DOHH2 (cell line): ENCODE measurements at regions not wholly inside any gene's neighbourhood (a gene's known extent, or its start where the extent isn't known, plus 50 kb on each side); places are given as distances from the start of the nearest gene placed in this dataset.

Experiments used
- H3F3A ChIP-seq: fragments of 200-600 bp; sonication (generic), shearing (Covaris generic); 2 replicates; pipeline ENCODE4 v1.6.0; 2016; ENCODE audit warnings: antibody characterized with exemption, mild to moderate bottlenecking; ENCODE audit not compliant: control insufficient read depth, insufficient read depth
- H3K27ac ChIP-seq: fragments of 200-600 bp; sonication (generic); 2 replicates; pipeline ENCODE4 v1.5.1; 2014; ENCODE audit warnings: low read depth, mild to moderate bottlenecking, low read length, moderate library complexity
- H3K27me3 ChIP-seq: fragments of 200-600 bp; sonication (generic); 2 replicates; pipeline ENCODE4 v1.6.1; 2014; ENCODE audit warnings: mild to moderate bottlenecking, low read length, mixed read lengths; ENCODE audit not compliant: control insufficient read depth
- H3K36me3 ChIP-seq: fragments of 200-600 bp; sonication (generic); 2 replicates; pipeline ENCODE4 v1.6.1; 2014; ENCODE audit warnings: mild to moderate bottlenecking, low read length, moderate library complexity, mixed read lengths; ENCODE audit not compliant: control insufficient read depth
- H3K4me1 ChIP-seq: fragments of 200-600 bp; sonication (generic); 2 replicates; pipeline ENCODE4 v1.6.1; 2014; ENCODE audit warnings: mild to moderate bottlenecking, low read length, mixed read lengths; ENCODE audit not compliant: control insufficient read depth
- H3K4me2 ChIP-seq: fragments of 200-600 bp; sonication (generic); 2 replicates; pipeline ENCODE4 v1.6.0; 2014; ENCODE audit warnings: mild to moderate bottlenecking, low read length, moderate library complexity
- H3K4me3 ChIP-seq: fragments of 200-600 bp; sonication (generic); 2 replicates; pipeline ENCODE4 v1.5.1; 2014; ENCODE audit warnings: mild to moderate bottlenecking, low read length, mixed read lengths
- H3K79me2 ChIP-seq: fragments of 200-600 bp; sonication (generic); 2 replicates; pipeline ENCODE4 v1.6.1; 2014; ENCODE audit warnings: mild to moderate bottlenecking, low read length, mixed read lengths; ENCODE audit not compliant: control insufficient read depth
- H3K9me2 ChIP-seq: fragments of 200-600 bp; sonication (generic); replicated peaks from 2 replicates; pipeline ENCODE4 v1.6.1; 2014; ENCODE audit warnings: mild to moderate bottlenecking, low read length, mixed read lengths; ENCODE audit not compliant: control insufficient read depth
- H3K9me3 ChIP-seq: fragments of 200-600 bp; sonication (generic); 2 replicates; pipeline ENCODE4 v1.6.1; 2014; ENCODE audit warnings: antibody characterized with exemption, low read length, mixed read lengths; ENCODE audit not compliant: control insufficient read depth, insufficient read depth
- H4K20me1 ChIP-seq: fragments of 200-600 bp; sonication (generic); 2 replicates; pipeline ENCODE4 v1.6.0; 2014; ENCODE audit warnings: low read depth, mild to moderate bottlenecking, antibody characterized with exemption, low read length, moderate library complexity; ENCODE audit not compliant: control insufficient read depth, insufficient read depth
- EZH2phosphoT487 ChIP-seq: fragments of 200-600 bp; sonication (generic); IDR thresholded peaks from 2 replicates; pipeline ENCODE4 v1.6.1; 2017; ENCODE audit warnings: borderline replicate concordance, mild to moderate bottlenecking, antibody characterized with exemption, low read length, moderate library complexity, mixed read lengths
- TF ChIP-seq, protein P1 (sequence below): fragments of 200-600 bp; sonication (generic); IDR thresholded peaks from one replicate; pipeline ENCODE4 v1.5.1; 2014; ENCODE audit warnings: antibody characterized with exemption, mild to moderate bottlenecking, low read depth, low read length; ENCODE audit not compliant: poor library complexity, severe bottlenecking

DNA sequence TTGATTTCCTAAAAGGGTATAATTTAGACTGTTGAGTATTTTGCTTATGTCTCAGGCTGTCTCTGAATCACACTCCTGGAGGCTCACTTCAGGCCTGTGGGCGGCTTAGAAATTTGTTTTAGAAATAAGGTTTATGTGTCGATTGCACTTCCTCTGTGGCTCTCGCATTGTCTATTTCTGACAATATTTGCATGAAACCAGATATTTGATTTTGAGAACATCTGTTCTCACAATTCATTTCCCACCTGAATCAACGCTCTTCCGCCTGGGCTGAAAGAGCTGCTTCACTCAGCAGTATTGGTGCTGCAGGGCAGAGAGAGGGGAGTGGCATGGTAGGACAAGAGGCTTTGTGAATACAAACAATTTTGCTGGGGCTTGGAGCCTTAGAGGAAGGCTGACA is 262.0 kb downstream of the ADRA2A start:
- Histone ChIP-seq H3K4me3 (no peak overlapping the region), H3K36me3 (no peaks in the 10 kb centered on the region), H3K9me2 (no peaks in the 10 kb centered on the region), H3K27ac (no peak overlapping the region), H4K20me1 (no peaks in the 10 kb centered on the region), H3K4me2 (peak overlapping the region; percentile 14; the same call in 1 of the 2 replicates), H3K9me3 (peaks cover 14% of the 10 kb centered on the region), H3K4me1 (peaks cover 24% of the 10 kb centered on the region), H3K79me2 (no peaks in the 10 kb centered on the region), H3K27me3 (peaks cover 19% of the 10 kb centered on the region), H3F3A (no peaks in the 10 kb centered on the region)
- TF ChIP-seq, protein P1, sequence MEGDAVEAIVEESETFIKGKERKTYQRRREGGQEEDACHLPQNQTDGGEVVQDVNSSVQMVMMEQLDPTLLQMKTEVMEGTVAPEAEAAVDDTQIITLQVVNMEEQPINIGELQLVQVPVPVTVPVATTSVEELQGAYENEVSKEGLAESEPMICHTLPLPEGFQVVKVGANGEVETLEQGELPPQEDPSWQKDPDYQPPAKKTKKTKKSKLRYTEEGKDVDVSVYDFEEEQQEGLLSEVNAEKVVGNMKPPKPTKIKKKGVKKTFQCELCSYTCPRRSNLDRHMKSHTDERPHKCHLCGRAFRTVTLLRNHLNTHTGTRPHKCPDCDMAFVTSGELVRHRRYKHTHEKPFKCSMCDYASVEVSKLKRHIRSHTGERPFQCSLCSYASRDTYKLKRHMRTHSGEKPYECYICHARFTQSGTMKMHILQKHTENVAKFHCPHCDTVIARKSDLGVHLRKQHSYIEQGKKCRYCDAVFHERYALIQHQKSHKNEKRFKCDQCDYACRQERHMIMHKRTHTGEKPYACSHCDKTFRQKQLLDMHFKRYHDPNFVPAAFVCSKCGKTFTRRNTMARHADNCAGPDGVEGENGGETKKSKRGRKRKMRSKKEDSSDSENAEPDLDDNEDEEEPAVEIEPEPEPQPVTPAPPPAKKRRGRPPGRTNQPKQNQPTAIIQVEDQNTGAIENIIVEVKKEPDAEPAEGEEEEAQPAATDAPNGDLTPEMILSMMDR, result no peak
- TF ChIP-seq EZH2phosphoT487, result no peak

DNA sequence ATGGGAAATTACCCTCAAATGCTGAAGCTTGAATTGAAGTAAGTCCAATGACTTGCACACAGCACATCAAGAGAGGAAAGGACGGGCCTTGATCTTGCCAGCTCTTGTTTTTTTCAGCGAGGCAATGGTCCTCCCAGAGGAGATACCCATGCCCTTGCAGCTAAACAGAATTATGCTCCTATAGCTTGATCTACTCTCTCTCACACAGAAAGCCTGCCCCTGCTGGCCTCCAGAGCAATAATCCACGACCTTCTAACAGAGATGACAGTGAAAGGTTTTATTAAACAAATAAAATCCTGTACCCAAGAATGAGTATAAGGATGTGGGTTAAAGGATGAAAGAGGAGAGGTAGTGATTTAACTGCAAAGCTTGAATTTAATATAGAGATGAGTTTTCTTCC is 268.0 kb downstream of the ADRA2A start:
- no peak for TF ChIP-seq EZH2phosphoT487
- TF ChIP-seq, protein P1, result peak; percentile 52

DNA sequence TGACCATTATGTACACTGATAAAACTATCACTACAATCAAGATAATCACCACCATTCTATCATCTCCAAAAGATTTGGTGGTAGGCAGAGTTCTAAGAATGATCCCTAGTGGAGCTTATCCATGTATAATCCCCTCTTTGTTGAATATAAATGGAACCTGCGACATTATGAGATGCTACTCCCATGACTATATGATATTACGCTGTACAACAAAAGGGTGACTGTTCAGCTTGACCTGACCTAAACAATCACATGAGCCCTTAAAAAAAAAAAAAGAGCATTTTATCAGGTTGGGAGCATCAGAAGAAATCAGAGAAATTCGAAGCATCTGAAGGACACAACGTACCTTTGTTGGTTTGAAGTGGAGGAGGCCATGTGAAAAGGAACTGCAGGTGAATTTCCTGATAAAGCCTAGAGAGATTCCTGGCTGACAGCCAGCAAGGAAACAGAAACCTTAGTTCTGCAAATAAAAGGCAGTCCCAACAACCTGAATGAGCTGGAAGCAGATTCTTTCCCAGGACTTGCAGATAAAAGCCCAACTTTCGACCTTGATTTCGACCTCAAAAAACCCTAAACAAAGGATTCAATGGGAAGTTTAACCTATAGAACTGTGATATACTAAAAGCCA is 270.7 kb downstream of the ADRA2A start:
- Histone ChIP-seq H3K9me2 (no peaks in the 10 kb centered on the region), H3K9me3 (no peaks in the 10 kb centered on the region), H3K27me3 (no peaks in the 10 kb centered on the region), H4K20me1 (no peaks in the 10 kb centered on the region), H3K4me1 (no peaks in the 10 kb centered on the region), H3K4me2 (no peak overlapping the region), H3K79me2 (no peaks in the 10 kb centered on the region), H3K4me3 (no peak overlapping the region), H3F3A (no peaks in the 10 kb centered on the region), H3K27ac (no peak overlapping the region), H3K36me3 (no peaks in the 10 kb centered on the region)
- TF ChIP-seq, protein P1, result no peak
- no peak for TF ChIP-seq EZH2phosphoT487

More for the DNA sequence above, 268.0 kb downstream of the ADRA2A start:
- H3K27ac ChIP-seq, result no peak overlapping the region
- peaks cover 9% of the 10 kb centered on the region for H3K9me3 ChIP-seq
- no peaks in the 10 kb centered on the region for H3F3A ChIP-seq
- no peaks in the 10 kb centered on the region for H4K20me1 ChIP-seq
- H3K36me3 ChIP-seq, result no peaks in the 10 kb centered on the region
- H3K4me1 ChIP-seq, result no peaks in the 10 kb centered on the region; the same call in 1 of the 2 replicates
- H3K4me3 ChIP-seq, result no peak overlapping the region
- no peak overlapping the region for H3K4me2 ChIP-seq
- no peaks in the 10 kb centered on the region for H3K27me3 ChIP-seq
- H3K9me2 ChIP-seq, result no peaks in the 10 kb centered on the region
- no peaks in the 10 kb centered on the region for H3K79me2 ChIP-seq
